Gastrocnemius medialis (tissue), 4 donors: ENCODE measurements at regions not wholly inside any gene's neighbourhood (a gene's known extent, or its start where the extent isn't known, plus 50 kb on each side); places are given as distances from the start of the nearest gene placed in this dataset.
A peak's percentile ranks its signal among the peaks of the same experiment; 100 is the strongest.

Experiments
- ATAC-seq, 2 donors: fragments of 150-250 bp; one replicate each; pipeline ENCODE4 v1.9.1; 2016
- DNase-seq, 2 donors: peaks; one replicate each; pipeline ENCODE4 v3.0.0-alpha.2; 2019
- H3K27ac ChIP-seq, 4 donors: fragments of 200-600 bp; sonication (generic); 1 replicate in 1 of 4; 2 replicates in 3 of 4; pipeline ENCODE4 v1.5.1; 2016 to 2018; ENCODE audit warnings: mild to moderate bottlenecking in 2 of 4, moderate library complexity in 1 of 4
- H3K27me3 ChIP-seq, 3 donors: fragments of 200-600 bp; sonication (generic) in 2 of 3; 1 replicate in 1 of 3; 2 replicates in 2 of 3; pipeline versions ENCODE4 v1.5.1 to v1.6.0; 2016 to 2019; ENCODE audit warnings: mild to moderate bottlenecking in 1 of 3, moderate library complexity in 1 of 3
- H3K36me3 ChIP-seq, 2 donors: fragments of 200-600 bp; sonication (generic) in 1 of 2; one replicate each; pipeline ENCODE4 v1.5.1; 2017 to 2018
- H3K4me1 ChIP-seq, 2 donors: fragments of 200-600 bp; sonication (generic) in 1 of 2; one replicate each; pipeline ENCODE4 v1.5.1; 2016 to 2017; ENCODE audit warnings: mild to moderate bottlenecking in 2 of 2
- H3K4me3 ChIP-seq, 4 donors: fragments of 200-600 bp; sonication (generic) in 3 of 4; 1 replicate in 1 of 4; 2 replicates in 3 of 4; pipeline ENCODE4 v1.5.1; 2016 to 2019; ENCODE audit warnings: mild to moderate bottlenecking in 2 of 4
- H3K9me3 ChIP-seq, 3 donors: fragments of 200-600 bp; sonication (generic) in 2 of 3; 1 replicate in 1 of 3; 2 replicates in 2 of 3; pipeline ENCODE4 v1.5.1; 2016 to 2019
- POLR2A ChIP-seq, 2 donors: fragments of 450-650 bp; IDR thresholded peaks; one replicate each; pipeline ENCODE4 v1.6.1; 2017; ENCODE audit warnings: antibody characterized with exemption in 2 of 2, mild to moderate bottlenecking in 2 of 2, moderate library complexity in 2 of 2
- in situ Hi-C, 4 donors: fragments of 200-750 bp; cut with MboI; loops; one replicate each; pipeline versions ENCODE4 v1.15.0 to v1.8.0; 2017; ENCODE audit warnings: low sequenced_read_pairs in 4 of 4
- intact Hi-C: fragments of 100-400 bp; cut with DNase I; formaldehyde crosslinking; loops from one replicate; pipeline ENCODE4 v1.15.1; 2023; ENCODE audit warnings: low total_unique reads
- TF ChIP-seq, protein P1 (sequence below), 5 experiments: fragments of 450-650 bp in 3 of 5; fragments of 200-600 bp in 2 of 5; sonication (generic) in 2 of 5; IDR thresholded peaks in 4 of 5; conservative IDR thresholded peaks in 1 of 5; 1 replicate in 4 of 5; 2 replicates in 1 of 5; pipeline ENCODE4 v1.5.1; 2016 to 2019; ENCODE audit warnings: antibody characterized with exemption in 5 of 5, mild to moderate bottlenecking in 3 of 5, moderate library complexity in 3 of 5

GRCh38 chr22:49525801-49526535 is 301.7 kb downstream of the BRD1 start:
- H3K27me3 ChIP-seq, result no peaks in the 10 kb centered on the region
- in situ Hi-C loops, result no loop called here

GRCh38 chr22:49525360-49525759 is 302.3 kb downstream of the BRD1 start:
- intact Hi-C loops (no loop called here), in situ Hi-C loops (no loop called here)
- peak in 1 of 2 donors; percentile 10 for ATAC-seq
- Histone ChIP-seq H3K27ac (no peak overlapping the region), H3K4me1 (peaks cover 0 to 11% of the 10 kb centered on the region in 2 donors), H3K36me3 (no peaks in the 10 kb centered on the region), H3K27me3 (peaks cover 0 to 3% (median 0%) of the 10 kb centered on the region in 3 donors), H3K4me3 (no peak overlapping the region), H3K9me3 (no peaks in the 10 kb centered on the region)
- TF ChIP-seq, protein P1, sequence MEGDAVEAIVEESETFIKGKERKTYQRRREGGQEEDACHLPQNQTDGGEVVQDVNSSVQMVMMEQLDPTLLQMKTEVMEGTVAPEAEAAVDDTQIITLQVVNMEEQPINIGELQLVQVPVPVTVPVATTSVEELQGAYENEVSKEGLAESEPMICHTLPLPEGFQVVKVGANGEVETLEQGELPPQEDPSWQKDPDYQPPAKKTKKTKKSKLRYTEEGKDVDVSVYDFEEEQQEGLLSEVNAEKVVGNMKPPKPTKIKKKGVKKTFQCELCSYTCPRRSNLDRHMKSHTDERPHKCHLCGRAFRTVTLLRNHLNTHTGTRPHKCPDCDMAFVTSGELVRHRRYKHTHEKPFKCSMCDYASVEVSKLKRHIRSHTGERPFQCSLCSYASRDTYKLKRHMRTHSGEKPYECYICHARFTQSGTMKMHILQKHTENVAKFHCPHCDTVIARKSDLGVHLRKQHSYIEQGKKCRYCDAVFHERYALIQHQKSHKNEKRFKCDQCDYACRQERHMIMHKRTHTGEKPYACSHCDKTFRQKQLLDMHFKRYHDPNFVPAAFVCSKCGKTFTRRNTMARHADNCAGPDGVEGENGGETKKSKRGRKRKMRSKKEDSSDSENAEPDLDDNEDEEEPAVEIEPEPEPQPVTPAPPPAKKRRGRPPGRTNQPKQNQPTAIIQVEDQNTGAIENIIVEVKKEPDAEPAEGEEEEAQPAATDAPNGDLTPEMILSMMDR (IDR thresholded peaks at IDR 0.05 in 4 of 5, conservative IDR thresholded peaks at IDR 0.05 in 1 of 5), result no peak
- TF ChIP-seq POLR2A (IDR thresholded peaks at IDR 0.05), result no peak
- no peak for DNase-seq

More at GRCh38 chr22:49525801-49526535, 301.7 kb downstream of the BRD1 start:
- Histone ChIP-seq H3K36me3 (no peaks in the 10 kb centered on the region), H3K4me3 (no peak overlapping the region), H3K27ac (peak overlapping the region in 1 of 4 donors; percentile 26), H3K4me1 (peaks cover 0 to 11% of the 10 kb centered on the region in 2 donors), H3K9me3 (no peaks in the 10 kb centered on the region)
- TF ChIP-seq, protein P1 (IDR thresholded peaks at IDR 0.05 in 4 of 5, conservative IDR thresholded peaks at IDR 0.05 in 1 of 5), result no peak
- TF ChIP-seq POLR2A (IDR thresholded peaks at IDR 0.05), result no peak
- DNase-seq, result peak; percentile 57 to 74
- intact Hi-C loops, result no loop called here
- ATAC-seq, result peak; percentile 77 to 81

DNA sequence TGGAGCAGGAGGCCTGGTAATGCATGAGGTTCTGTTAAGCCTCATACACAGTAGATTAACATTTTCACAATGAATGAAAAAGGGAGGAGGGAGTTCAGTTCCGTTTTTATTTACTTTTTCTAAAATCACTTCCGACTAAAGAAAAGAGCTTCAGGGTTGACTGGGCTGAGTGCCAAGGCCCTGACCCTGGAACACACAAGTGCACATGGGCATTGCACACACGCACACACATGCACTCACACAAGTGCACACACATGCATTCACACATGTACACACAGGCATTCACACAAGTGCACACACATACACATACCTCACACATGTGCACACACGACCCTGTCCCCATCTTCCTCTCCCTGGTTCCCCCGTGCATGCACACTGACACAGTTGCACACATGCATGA is 303.3 kb downstream of the BRD1 start:
- no peaks in the 10 kb centered on the region for H3K9me3 ChIP-seq
- in situ Hi-C loops (no loop called here), intact Hi-C loops (no loop called here)
- no peak overlapping the region for H3K27ac ChIP-seq
- no peak overlapping the region for H3K4me3 ChIP-seq
- peaks cover 0 to 11% of the 10 kb centered on the region in 2 donors for H3K4me1 ChIP-seq
- no peaks in the 10 kb centered on the region for H3K36me3 ChIP-seq
- DNase-seq (no peak), ATAC-seq (no peak)
- peaks cover 0 to 5% (median 0%) of the 10 kb centered on the region in 3 donors for H3K27me3 ChIP-seq
- no peak for TF ChIP-seq POLR2A (IDR thresholded peaks at IDR 0.05)
- TF ChIP-seq, protein P1 (IDR thresholded peaks at IDR 0.05 in 4 of 5, conservative IDR thresholded peaks at IDR 0.05 in 1 of 5), result no peak

DNA sequence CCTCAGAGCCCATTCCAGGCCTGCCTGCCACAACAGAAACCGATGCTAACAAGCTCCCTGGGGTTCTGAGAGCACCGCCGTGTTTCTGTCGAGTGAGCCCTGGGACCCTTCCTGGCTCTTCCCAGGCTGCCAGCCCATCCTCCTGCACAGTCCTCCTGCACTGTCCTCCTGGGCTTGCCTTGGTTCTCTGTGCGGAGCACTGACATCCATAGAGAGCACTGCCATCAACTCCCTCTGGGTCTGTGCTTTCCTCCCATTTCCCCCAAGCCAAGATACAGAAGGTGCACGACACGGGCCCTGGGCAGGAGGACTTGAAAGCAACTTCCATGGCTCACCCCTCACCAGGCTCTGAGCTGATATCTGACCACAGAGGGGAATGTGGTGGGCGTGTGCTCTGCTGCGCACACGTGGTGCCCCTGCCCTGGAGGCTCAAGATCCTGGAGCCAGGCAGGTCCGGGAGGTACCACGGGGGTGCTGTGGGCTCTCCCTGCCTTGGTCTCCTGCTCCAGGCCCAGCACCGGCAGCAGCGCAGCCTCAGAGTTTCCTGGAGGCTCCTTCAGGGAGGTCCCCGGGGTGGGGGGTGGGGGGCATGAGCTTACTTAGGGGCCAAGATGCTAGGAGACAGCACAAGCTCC is 304.2 kb downstream of the BRD1 start:
- ATAC-seq (no peak), DNase-seq (no peak)
- H3K36me3 ChIP-seq, result no peaks in the 10 kb centered on the region
- intact Hi-C loops, result no loop called here
- no peaks in the 10 kb centered on the region for H3K9me3 ChIP-seq
- H3K27ac ChIP-seq, result no peak overlapping the region
- H3K27me3 ChIP-seq, result peaks cover 0 to 5% (median 0%) of the 10 kb centered on the region in 3 donors
- H3K4me3 ChIP-seq, result no peak overlapping the region
- peaks cover 0 to 11% of the 10 kb centered on the region in 2 donors for H3K4me1 ChIP-seq
- no peak for TF ChIP-seq POLR2A (IDR thresholded peaks at IDR 0.05)
- TF ChIP-seq, protein P1 (IDR thresholded peaks at IDR 0.05 in 4 of 5, conservative IDR thresholded peaks at IDR 0.05 in 1 of 5), result no peak
- in situ Hi-C loops, result no loop called here
